NCI-H460 (cell line): ENCODE measurements at regions not wholly inside any gene's neighbourhood (a gene's known extent, or its start where the extent isn't known, plus 50 kb on each side); places are given as distances from the start of the nearest gene placed in this dataset.

Experiments used
- DNase-seq: peaks from one replicate; pipeline ENCODE4 v3.0.0-alpha.2; 2016; ENCODE audit warnings: low read depth; ENCODE audit errors: extremely low read depth

- no peak for DNase-seq
Observed at GRCh38 chr3:1798711-1799405, 299.8 kb upstream of the CNTN4 start.

GRCh38 chr3:1805331-1805730 is 293.3 kb upstream of the CNTN4 start:
- no peak for DNase-seq

GRCh38 chr3:1808590-1808989 is 290.1 kb upstream of the CNTN4 start:
- no peak for DNase-seq

- DNase-seq = no peak
Observed at GRCh38 chr3:1823867-1824266, 274.8 kb upstream of the CNTN4 start.

GRCh38 chr3:1824359-1824758 is 274.3 kb upstream of the CNTN4 start:
- DNase-seq = no peak

- DNase-seq = no peak
Observed at GRCh38 chr3:1828519-1828918, 270.1 kb upstream of the CNTN4 start.

- DNase-seq = no peak
Observed at GRCh38 chr3:1830851-1831250, 267.8 kb upstream of the CNTN4 start.

GRCh38 chr3:1832395-1832794 is 266.3 kb upstream of the CNTN4 start:
- DNase-seq = no peak

GRCh38 chr3:1843111-1843510 is 255.6 kb upstream of the CNTN4 start:
- no peak for DNase-seq

GRCh38 chr3:1847571-1847970 is 251.1 kb upstream of the CNTN4 start:
- DNase-seq = no peak

- no peak for DNase-seq
Observed at GRCh38 chr3:1848935-1849334, 249.7 kb upstream of the CNTN4 start.

GRCh38 chr3:1852950-1853349 is 245.7 kb upstream of the CNTN4 start:
- DNase-seq = no peak

GRCh38 chr3:1855841-1856240 is 242.8 kb upstream of the CNTN4 start:
- DNase-seq = no peak

- no peak for DNase-seq
Observed at GRCh38 chr3:1870738-1871137, 227.9 kb upstream of the CNTN4 start.

GRCh38 chr3:1883534-1883933 is 215.1 kb upstream of the CNTN4 start:
- DNase-seq = no peak

- DNase-seq = no peak
Observed at GRCh38 chr3:1892459-1892858, 206.2 kb upstream of the CNTN4 start.

- DNase-seq = no peak
Observed at GRCh38 chr3:1902416-1902815, 196.2 kb upstream of the CNTN4 start.

GRCh38 chr3:1903111-1903510 is 195.6 kb upstream of the CNTN4 start:
- no peak for DNase-seq

- no peak for DNase-seq
Observed at GRCh38 chr3:1907911-1908310, 190.8 kb upstream of the CNTN4 start.

- DNase-seq = no peak
Observed at GRCh38 chr3:1908651-1909445, 189.8 kb upstream of the CNTN4 start.

GRCh38 chr3:1910322-1910721 is 188.3 kb upstream of the CNTN4 start:
- DNase-seq = no peak

GRCh38 chr3:1929788-1930414 is 168.8 kb upstream of the CNTN4 start:
- DNase-seq = no peak
